Stimulated activated CD4-positive, alpha-beta T cell treated with anti-CD3 and anti-CD28 coated beads, Interleukin-1b, Interleukin-23, amount 100 ng/mL, for 4 hours (primary cell): ENCODE measurements at regions not wholly inside any gene's neighbourhood (a gene's known extent, or its start where the extent isn't known, plus 50 kb on each side); places are given as distances from the start of the nearest gene placed in this dataset.
"Not testable (repeated sequence)": the region's sequence is repeated elsewhere in the genome, so short reads cannot be mapped to it uniquely, and the experiment has no call there.

Experiments used
- DNase-seq, 2 donors: peaks; one replicate each; pipeline ENCODE4 v3.0.0-alpha.2; 2020; ENCODE audit warnings: low read depth in 2 of 2

DNA sequence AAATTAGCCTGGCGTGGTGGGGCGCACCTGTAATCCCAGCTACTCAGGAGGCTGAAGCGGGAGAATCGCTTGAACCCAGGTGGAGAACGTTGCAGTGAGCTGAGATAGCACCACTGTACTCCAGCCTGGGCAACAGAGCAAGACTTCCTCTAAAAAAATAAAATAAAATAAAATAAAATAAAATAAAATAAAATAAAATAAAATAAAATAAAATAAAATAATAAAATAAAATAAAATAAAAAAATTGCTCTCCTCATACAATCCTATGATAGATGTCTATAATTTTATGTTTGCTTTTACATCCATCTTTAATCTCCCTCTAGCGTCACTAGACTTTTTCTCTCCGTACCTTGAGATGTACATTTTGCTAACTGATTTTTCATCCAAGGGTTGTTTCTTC is 51.8 kb upstream of the CPSF6 start:
- not testable (repeated sequence) for DNase-seq

DNA sequence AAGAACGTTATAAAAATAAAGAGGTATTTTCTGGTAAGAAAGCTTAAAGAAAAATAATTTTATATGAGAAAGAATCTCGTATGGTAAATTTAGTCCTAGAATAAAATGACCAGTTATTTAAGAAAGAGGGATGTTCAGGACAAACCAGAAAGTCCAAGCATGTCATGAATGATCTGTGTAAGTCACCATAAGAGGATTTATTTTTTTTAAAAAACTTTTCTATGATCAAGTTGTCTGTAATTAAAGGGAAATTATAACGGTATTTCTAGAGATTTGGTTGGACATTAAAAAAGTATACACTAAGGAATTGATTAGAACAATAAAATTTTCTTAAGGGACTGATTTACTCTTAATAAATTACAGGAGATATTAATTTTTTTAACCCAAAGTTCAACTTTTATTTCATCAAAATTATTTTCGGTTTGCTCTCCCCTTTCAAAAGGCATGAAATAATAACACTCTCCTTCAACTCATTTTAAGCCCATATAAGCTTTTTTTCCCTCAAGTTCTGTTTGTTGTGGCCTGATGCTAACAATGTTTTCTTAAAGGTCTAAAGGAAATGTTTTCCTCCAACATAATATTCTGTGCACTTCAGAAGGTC is 49.9 kb upstream of the CPSF6 start:
- DNase-seq = no peak
